H9 (cell line): ENCODE measurements at regions not wholly inside any gene's neighbourhood (a gene's known extent, or its start where the extent isn't known, plus 50 kb on each side); places are given as distances from the start of the nearest gene placed in this dataset.

ENCODE experiments used
- DNase-seq: peaks from one replicate; pipeline ENCODE4 v3.0.0-alpha.2; 2017
- H2AFZ ChIP-seq: one replicate; pipeline ENCODE4 v1.6.1; 2013; ENCODE audit warnings: mild to moderate bottlenecking, low read length, control low read depth, moderate library complexity
- H2AK5ac ChIP-seq: 2 replicates; pipeline ENCODE4 v1.6.1; 2013; ENCODE audit warnings: low read length, control low read depth, mixed read lengths; ENCODE audit not compliant: insufficient read length
- H2BK120ac ChIP-seq: one replicate; pipeline ENCODE4 v1.6.1; 2013; ENCODE audit warnings: low read depth, mild to moderate bottlenecking, low read length, control low read depth, inconsistent platforms; ENCODE audit not compliant: poor library complexity, severe bottlenecking
- H2BK12ac ChIP-seq: 2 replicates; pipeline ENCODE4 v1.6.1; 2013; ENCODE audit warnings: low read length, control low read depth, mixed read lengths, low read depth; ENCODE audit not compliant: insufficient read length
- H2BK15ac ChIP-seq: 2 replicates; pipeline ENCODE4 v1.6.1; 2013; ENCODE audit warnings: low read depth, low read length, control low read depth
- H2BK20ac ChIP-seq: one replicate; pipeline ENCODE4 v1.6.1; 2013; ENCODE audit warnings: low read depth, mild to moderate bottlenecking, low read length, control low read depth, inconsistent platforms; ENCODE audit not compliant: poor library complexity, severe bottlenecking
- H2BK5ac ChIP-seq: 2 replicates; pipeline ENCODE4 v1.6.1; 2013; ENCODE audit warnings: low read length, control low read depth, mixed read lengths; ENCODE audit not compliant: insufficient read length
- H3K14ac ChIP-seq: 2 replicates; pipeline ENCODE4 v1.6.1; 2013; ENCODE audit warnings: low read length, control low read depth; ENCODE audit not compliant: insufficient read depth
- H3K18ac ChIP-seq: 2 replicates; pipeline ENCODE4 v1.6.1; 2013; ENCODE audit warnings: low read depth, mild to moderate bottlenecking, mixed read lengths, low read length, control low read depth; ENCODE audit not compliant: insufficient read length
- H3K23ac ChIP-seq: 2 replicates; pipeline ENCODE4 v1.6.1; 2013; ENCODE audit warnings: low read length, control low read depth, mixed read lengths, low read depth; ENCODE audit not compliant: insufficient read length
- H3K23me2 ChIP-seq: 2 replicates; pipeline ENCODE4 v1.6.1; 2013; ENCODE audit warnings: low read depth, mild to moderate bottlenecking, mixed read lengths, low read length, control low read depth; ENCODE audit not compliant: insufficient read length, poor library complexity, severe bottlenecking
- H3K27ac ChIP-seq: 2 replicates; pipeline ENCODE4 v1.5.1; 2013; ENCODE audit warnings: low read length, control low read depth, mixed read lengths, low read depth; ENCODE audit not compliant: insufficient read length
- H3K27me3 ChIP-seq: 2 replicates; pipeline ENCODE4 v1.6.1; 2013; ENCODE audit warnings: low read length, control low read depth, inconsistent platforms; ENCODE audit not compliant: insufficient read depth
- H3K4ac ChIP-seq: 2 replicates; pipeline ENCODE4 v1.6.1; 2013; ENCODE audit warnings: low read depth, mild to moderate bottlenecking, control low read depth, inconsistent platforms, low read length, moderate library complexity
- H3K4me1 ChIP-seq: 2 replicates; pipeline ENCODE4 v1.6.1; 2013; ENCODE audit warnings: low read length, control low read depth, inconsistent platforms; ENCODE audit not compliant: insufficient read depth
- H3K4me2 ChIP-seq: 2 replicates; pipeline ENCODE4 v1.6.1; 2013; ENCODE audit warnings: low read length, control low read depth, mixed read lengths; ENCODE audit not compliant: insufficient read length, insufficient read depth
- H3K56ac ChIP-seq: 2 replicates; pipeline ENCODE4 v1.6.1; 2013; ENCODE audit warnings: low read depth, mild to moderate bottlenecking, mixed read lengths, low read length, control low read depth; ENCODE audit not compliant: insufficient read length
- H3K79me1 ChIP-seq: 2 replicates; pipeline ENCODE4 v1.6.1; 2013; ENCODE audit warnings: low read depth, mild to moderate bottlenecking, moderate library complexity, low read length, control low read depth, inconsistent platforms; ENCODE audit not compliant: insufficient read depth, poor library complexity, severe bottlenecking
- H3K79me2 ChIP-seq: 2 replicates; pipeline ENCODE4 v1.6.1; 2013; ENCODE audit warnings: low read length, control low read depth, inconsistent platforms; ENCODE audit not compliant: insufficient read depth
- H3K9ac ChIP-seq: 2 replicates; pipeline ENCODE4 v1.6.1; 2013; ENCODE audit warnings: low read length, control low read depth, mixed read lengths; ENCODE audit not compliant: insufficient read length; ENCODE audit errors: extremely low read depth
- H3K9me3 ChIP-seq: one replicate; pipeline ENCODE4 v1.6.1; 2013; ENCODE audit warnings: low read depth, low read length, inconsistent platforms; ENCODE audit not compliant: control insufficient read depth
- H3T11ph ChIP-seq: one replicate; pipeline ENCODE4 v1.6.1; 2013; ENCODE audit warnings: mild to moderate bottlenecking, low read length, control low read depth, inconsistent platforms
- H4K20me1 ChIP-seq: one replicate; pipeline ENCODE4 v1.6.1; 2013; ENCODE audit not compliant: control insufficient read depth, insufficient read length, insufficient read depth
- H4K5ac ChIP-seq: 2 replicates; pipeline ENCODE4 v1.6.1; 2013; ENCODE audit warnings: low read depth, mild to moderate bottlenecking, mixed read lengths, low read length, control low read depth; ENCODE audit not compliant: insufficient read length
- H4K8ac ChIP-seq: replicated peaks from 2 replicates; pipeline ENCODE4 v1.6.1; 2013; ENCODE audit warnings: low read length, control low read depth, mixed read lengths, low read depth; ENCODE audit not compliant: insufficient read length
- H4K91ac ChIP-seq: 2 replicates; pipeline ENCODE4 v1.6.1; 2013; ENCODE audit warnings: low read depth, mild to moderate bottlenecking, moderate library complexity, mixed read lengths, low read length, control low read depth; ENCODE audit not compliant: insufficient read length
- H3K27ac Mint-ChIP-seq, 3 experiments: 2 replicates in 2 of 3; 3 replicates in 1 of 3; pipeline ENCODE4 v1.8.0; 2020 to 2021; ENCODE audit warnings: mixed read lengths in 3 of 3, mild to moderate bottlenecking in 1 of 3, moderate library complexity in 1 of 3
- H3K27me3 Mint-ChIP-seq: 2 replicates; pipeline ENCODE4 v1.8.0; 2021; ENCODE audit warnings: low read depth, mild to moderate bottlenecking, moderate library complexity, mixed read lengths
- H3K36me3 Mint-ChIP-seq, 3 experiments: 2 replicates in 2 of 3; 3 replicates in 1 of 3; pipeline ENCODE4 v1.8.0; 2020 to 2021; ENCODE audit warnings: low read depth in 3 of 3, mixed read lengths in 3 of 3; ENCODE audit not compliant: insufficient read depth in 1 of 3
- H3K4me1 Mint-ChIP-seq, 2 experiments: 2 replicates each; pipeline ENCODE4 v1.8.0; 2020; ENCODE audit warnings: mixed read lengths in 2 of 2
- H3K4me3 Mint-ChIP-seq, 2 experiments: 2 replicates in 1 of 2; 3 replicates in 1 of 2; pipeline ENCODE4 v1.8.0; 2020 to 2021; ENCODE audit warnings: mild to moderate bottlenecking in 2 of 2, mixed read lengths in 2 of 2, moderate library complexity in 1 of 2
- H3K9me3 Mint-ChIP-seq, 2 experiments: 2 replicates in 1 of 2; 3 replicates in 1 of 2; pipeline ENCODE4 v1.8.0; 2020; ENCODE audit warnings: mild to moderate bottlenecking in 2 of 2, mixed read lengths in 2 of 2, moderate library complexity in 1 of 2
- CTCF ChIP-seq: fragments of 200-600 bp; sonication (generic); conservative IDR thresholded peaks from 3 replicates; pipeline ENCODE4 v1.8.0; 2021; ENCODE audit warnings: antibody characterized with exemption, mild to moderate bottlenecking
- WGBS: extraction: QIAGEN DNeasy Blood & Tissue Kit; methylation state at CpG from one replicate; pipeline ENCODE4 v1.1.7; 2013; ENCODE audit warnings: missing lambda C conversion rate, low lambda C conversion rate, mixed read lengths; ENCODE audit not compliant: insufficient read length; ENCODE audit errors: extremely low coverage; 5-methylcytosine and 5-hydroxymethylcytosine counted together

GRCh38 chr1:91160363-91161075 lies 138.7 kb upstream of the ZNF644 start:
- Histone ChIP-seq H3K79me2 (no peaks in the 10 kb centered on the region), H2BK20ac (no peak overlapping the region), H3K23me2 (no peaks in the 10 kb centered on the region), H2BK12ac (no peak overlapping the region), H3K4ac (no peak overlapping the region), H3K79me1 (no peaks in the 10 kb centered on the region), H3K27me3 (no peaks in the 10 kb centered on the region), H2AFZ (no peak overlapping the region), H4K91ac (no peak overlapping the region), H2BK15ac (no peak overlapping the region), H4K8ac (no peak overlapping the region), H3K27ac (no peak overlapping the region), H3K9ac (no peak overlapping the region), H3K9me3 (no peaks in the 10 kb centered on the region), H2AK5ac (no peak overlapping the region), H3T11ph (no peak overlapping the region), H3K14ac (no peak overlapping the region), H3K4me1 (no peaks in the 10 kb centered on the region; the same call in 1 of the 2 replicates), H2BK5ac (no peak overlapping the region), H4K20me1 (no peaks in the 10 kb centered on the region), H3K18ac (no peak overlapping the region), H2BK120ac (no peak overlapping the region), H3K56ac (no peak overlapping the region), H3K4me2 (no peak overlapping the region), H4K5ac (no peak overlapping the region), H3K23ac (no peak overlapping the region)
- Mint-ChIP-seq H3K9me3 (no peaks in the 10 kb centered on the region), H3K4me3 (no peak overlapping the region), H3K4me1 (peaks cover 16 to 21% of the 10 kb centered on the region in 2 experiments), H3K27me3 (peaks cover 5% of the 10 kb centered on the region), H3K27ac (no peak overlapping the region), H3K36me3 (no peaks in the 10 kb centered on the region; a peak in 1 of 7 replicates)
- WGBS: no CpG with 5 or more reads among the region's 14 CpGs
- TF ChIP-seq CTCF: no peak
- no peak for DNase-seq
